Epidermal melanocyte (primary cell): ENCODE measurements at regions not wholly inside any gene's neighbourhood (a gene's known extent, or its start where the extent isn't known, plus 50 kb on each side); places are given as distances from the start of the nearest gene placed in this dataset.
"Not testable (repeated sequence)": the region's sequence is repeated elsewhere in the genome, so short reads cannot be mapped to it uniquely, and the experiment has no call there.

ENCODE experiments used
- DNase-seq: peaks from one replicate; pipeline ENCODE4 v3.0.0; 2011; ENCODE audit warnings: low spot score; ENCODE audit not compliant: insufficient read length

GRCh38 chr2:76174505-76174904 is 463.8 kb upstream of the GCFC2 start:
- DNase-seq, result no peak

GRCh38 chr2:76173206-76173605 is 462.5 kb upstream of the GCFC2 start:
- not testable (repeated sequence) for DNase-seq

- DNase-seq, result not testable (repeated sequence)
These were observed 461.5 kb upstream of the GCFC2 start for GRCh38 chr2:76172154-76172595.

GRCh38 chr2:76170856-76171255 is 460.1 kb upstream of the GCFC2 start:
- DNase-seq, result no peak

GRCh38 chr2:76170009-76170384 is 459.3 kb upstream of the GCFC2 start:
- DNase-seq, result no peak

- no peak for DNase-seq
These were observed 458.7 kb upstream of the GCFC2 start for GRCh38 chr2:76169276-76170008.

- DNase-seq, result no peak
These were observed 453.1 kb upstream of the GCFC2 start for GRCh38 chr2:76163860-76164259.

- DNase-seq, result no peak
These were observed 450.0 kb upstream of the GCFC2 start for GRCh38 chr2:76160670-76161069.

- no peak for DNase-seq
These were observed 448.4 kb upstream of the GCFC2 start for GRCh38 chr2:76159042-76159648.

- no peak for DNase-seq
These were observed 446.8 kb upstream of the GCFC2 start for GRCh38 chr2:76157531-76157930.

- DNase-seq, result no peak
These were observed 444.3 kb upstream of the GCFC2 start for GRCh38 chr2:76154981-76155380.

- no peak for DNase-seq
These were observed 439.1 kb upstream of the GCFC2 start for GRCh38 chr2:76149846-76150245.

GRCh38 chr2:76139303-76139702 is 428.6 kb upstream of the GCFC2 start:
- not testable (repeated sequence) for DNase-seq

- DNase-seq, result no peak
These were observed 417.9 kb upstream of the GCFC2 start for GRCh38 chr2:76128622-76129021.

GRCh38 chr2:76120176-76120575 is 409.5 kb upstream of the GCFC2 start:
- DNase-seq, result no peak

GRCh38 chr2:76089683-76090082 is 379.0 kb upstream of the GCFC2 start:
- DNase-seq, result no peak

- DNase-seq, result no peak
These were observed 372.5 kb upstream of the GCFC2 start for GRCh38 chr2:76083248-76083647.

GRCh38 chr2:76082509-76082908 is 371.8 kb upstream of the GCFC2 start:
- DNase-seq, result no peak

GRCh38 chr2:76080154-76080553 is 369.4 kb upstream of the GCFC2 start:
- no peak for DNase-seq

- no peak for DNase-seq
These were observed 364.4 kb upstream of the GCFC2 start for GRCh38 chr2:76075126-76075525.

GRCh38 chr2:76073992-76074604 is 363.4 kb upstream of the GCFC2 start:
- no peak for DNase-seq

- DNase-seq, result no peak
These were observed 339.5 kb upstream of the GCFC2 start for GRCh38 chr2:76050196-76050595.

- DNase-seq, result no peak
These were observed 334.0 kb upstream of the GCFC2 start for GRCh38 chr2:76044701-76045100.
